Karpas-422 (cell line): ENCODE measurements at regions not wholly inside any gene's neighbourhood (a gene's known extent, or its start where the extent isn't known, plus 50 kb on each side); places are given as distances from the start of the nearest gene placed in this dataset.

Experiments used
- DNase-seq: peaks from one replicate; pipeline ENCODE4 v3.0.0-alpha.2; 2015
- H2AFZ ChIP-seq: fragments of 200-600 bp; sonication (generic); 2 replicates; pipeline ENCODE4 v1.6.1; 2014; ENCODE audit warnings: antibody characterized with exemption, low read length, mixed read lengths
- H3K27ac ChIP-seq: fragments of 200-600 bp; sonication (generic); 2 replicates; pipeline ENCODE4 v1.5.1; 2014; ENCODE audit warnings: mild to moderate bottlenecking, low read length, moderate library complexity
- H3K27me3 ChIP-seq: fragments of 200-600 bp; sonication (generic); 2 replicates; pipeline ENCODE4 v1.6.1; 2014; ENCODE audit warnings: low read length, mixed read lengths
- H3K36me3 ChIP-seq: fragments of 200-600 bp; sonication (generic); 2 replicates; pipeline ENCODE4 v1.6.1; 2014; ENCODE audit warnings: low read length, mixed read lengths; ENCODE audit not compliant: insufficient read depth
- H3K4me1 ChIP-seq: fragments of 200-600 bp; sonication (generic); 2 replicates; pipeline ENCODE4 v1.6.1; 2014; ENCODE audit warnings: mild to moderate bottlenecking, low read length, mixed read lengths
- H3K4me2 ChIP-seq: fragments of 200-600 bp; sonication (generic); 2 replicates; pipeline ENCODE4 v1.6.1; 2014; ENCODE audit warnings: low read length, low read depth, mild to moderate bottlenecking; ENCODE audit not compliant: poor library complexity, severe bottlenecking
- H3K4me3 ChIP-seq: fragments of 200-600 bp; sonication (generic); 2 replicates; pipeline ENCODE4 v1.5.1; 2014; ENCODE audit warnings: mild to moderate bottlenecking, antibody characterized with exemption, low read length, mixed read lengths
- H3K79me2 ChIP-seq: fragments of 200-600 bp; sonication (generic); 2 replicates; pipeline ENCODE4 v1.6.1; 2014; ENCODE audit warnings: mild to moderate bottlenecking, low read length, mixed read lengths
- H3K9ac ChIP-seq: fragments of 200-600 bp; sonication (generic); 2 replicates; pipeline ENCODE4 v1.6.0; 2014; ENCODE audit warnings: low read length
- H3K9me2 ChIP-seq: fragments of 200-600 bp; sonication (generic), shearing (Covaris generic); replicated peaks from 2 replicates; pipeline ENCODE4 v1.6.0; 2014; ENCODE audit warnings: mild to moderate bottlenecking, low read length, moderate library complexity; ENCODE audit not compliant: insufficient read depth
- H3K9me3 ChIP-seq: fragments of 300-700, 200-600 bp; sonication (generic); 2 replicates; pipeline ENCODE4 v1.6.1; 2014; ENCODE audit warnings: low read length, mixed read lengths
- H4K20me1 ChIP-seq: fragments of 200-600 bp; sonication (generic); 2 replicates; pipeline ENCODE4 v1.6.1; 2014; ENCODE audit warnings: mild to moderate bottlenecking, antibody characterized with exemption, low read length, low read depth; ENCODE audit not compliant: insufficient read depth

GRCh38 chr14:104363891-104364760 lies 215.4 kb upstream of the C14orf180 start:
- no peaks in the 10 kb centered on the region for H3K9me2 ChIP-seq
- H3K9me3 ChIP-seq: no peaks in the 10 kb centered on the region
- no peak overlapping the region for H3K4me2 ChIP-seq
- H3K36me3 ChIP-seq: no peaks in the 10 kb centered on the region
- no peak overlapping the region for H3K4me3 ChIP-seq
- H3K9ac ChIP-seq: no peak overlapping the region
- no peak for DNase-seq
- H3K4me1 ChIP-seq: no peaks in the 10 kb centered on the region
- no peaks in the 10 kb centered on the region for H3K79me2 ChIP-seq
- no peaks in the 10 kb centered on the region; the same call in 1 of the 2 replicates for H3K27me3 ChIP-seq
- no peak overlapping the region for H2AFZ ChIP-seq
- H4K20me1 ChIP-seq: 0 out of 2 replicates have a peak, but pooled peaks cover 7% of the 10 kb centered on the region
- H3K27ac ChIP-seq: no peak overlapping the region

- Histone ChIP-seq H3K36me3 (no peaks in the 10 kb centered on the region), H2AFZ (no peak overlapping the region), H3K4me3 (no peak overlapping the region), H3K4me1 (no peaks in the 10 kb centered on the region), H3K4me2 (no peak overlapping the region), H3K79me2 (no peaks in the 10 kb centered on the region), H3K9me3 (no peaks in the 10 kb centered on the region), H3K9me2 (no peaks in the 10 kb centered on the region), H3K27me3 (no peaks in the 10 kb centered on the region; the same call in 1 of the 2 replicates), H4K20me1 (0 out of 2 replicates have a peak, but pooled peaks cover 7% of the 10 kb centered on the region), H3K9ac (no peak overlapping the region), H3K27ac (no peak overlapping the region)
- no peak for DNase-seq
These were observed 214.7 kb upstream of the C14orf180 start for GRCh38 chr14:104364830-104365229.

GRCh38 chr14:104366931-104367865 lies 212.4 kb upstream of the C14orf180 start:
- Histone ChIP-seq H3K79me2 (no peaks in the 10 kb centered on the region), H3K9ac (no peak overlapping the region), H3K27ac (no peak overlapping the region), H3K36me3 (no peaks in the 10 kb centered on the region), H3K4me1 (no peaks in the 10 kb centered on the region), H2AFZ (no peak overlapping the region), H3K9me3 (no peaks in the 10 kb centered on the region), H3K4me2 (no peak overlapping the region), H4K20me1 (no peaks in the 10 kb centered on the region), H3K4me3 (no peak overlapping the region), H3K27me3 (no peaks in the 10 kb centered on the region; the same call in 1 of the 2 replicates), H3K9me2 (no peaks in the 10 kb centered on the region)
- no peak for DNase-seq

GRCh38 chr14:104367866-104368750 lies 211.5 kb upstream of the C14orf180 start:
- Histone ChIP-seq H3K79me2 (no peaks in the 10 kb centered on the region), H2AFZ (no peak overlapping the region), H3K4me2 (no peak overlapping the region), H3K4me3 (no peak overlapping the region), H4K20me1 (no peaks in the 10 kb centered on the region), H3K27ac (no peak overlapping the region), H3K9me2 (no peaks in the 10 kb centered on the region), H3K36me3 (no peaks in the 10 kb centered on the region), H3K9me3 (no peaks in the 10 kb centered on the region), H3K9ac (no peak overlapping the region), H3K4me1 (no peaks in the 10 kb centered on the region), H3K27me3 (no peaks in the 10 kb centered on the region; the same call in 1 of the 2 replicates)
- no peak for DNase-seq

- no peaks in the 10 kb centered on the region; the same call in 1 of the 2 replicates for H3K27me3 ChIP-seq
- H3K9me3 ChIP-seq: no peaks in the 10 kb centered on the region
- H3K9ac ChIP-seq: no peak overlapping the region
- no peaks in the 10 kb centered on the region for H3K4me1 ChIP-seq
- no peak overlapping the region for H2AFZ ChIP-seq
- H3K79me2 ChIP-seq: no peaks in the 10 kb centered on the region
- no peak overlapping the region for H3K27ac ChIP-seq
- H3K36me3 ChIP-seq: no peaks in the 10 kb centered on the region
- no peak overlapping the region for H3K4me2 ChIP-seq
- no peaks in the 10 kb centered on the region for H4K20me1 ChIP-seq
- no peaks in the 10 kb centered on the region for H3K9me2 ChIP-seq
- H3K4me3 ChIP-seq: no peak overlapping the region
- DNase-seq: no peak
These were observed 210.8 kb upstream of the C14orf180 start for GRCh38 chr14:104368751-104369100.

- Histone ChIP-seq H3K36me3 (no peaks in the 10 kb centered on the region), H3K27me3 (no peaks in the 10 kb centered on the region; the same call in 1 of the 2 replicates), H3K27ac (no peak overlapping the region), H3K9me3 (no peaks in the 10 kb centered on the region), H2AFZ (no peak overlapping the region), H3K79me2 (no peaks in the 10 kb centered on the region), H3K4me1 (no peaks in the 10 kb centered on the region), H4K20me1 (no peaks in the 10 kb centered on the region), H3K9ac (no peak overlapping the region), H3K4me2 (no peak overlapping the region), H3K4me3 (no peak overlapping the region), H3K9me2 (no peaks in the 10 kb centered on the region)
- no peak for DNase-seq
These were observed 210.4 kb upstream of the C14orf180 start for GRCh38 chr14:104369208-104369607.

GRCh38 chr14:104370256-104370870 lies 209.2 kb upstream of the C14orf180 start:
- Histone ChIP-seq H3K9me3 (no peaks in the 10 kb centered on the region), H3K27ac (no peak overlapping the region), H2AFZ (no peak overlapping the region), H3K4me2 (no peak overlapping the region), H3K9ac (no peak overlapping the region), H3K4me1 (no peaks in the 10 kb centered on the region), H4K20me1 (no peaks in the 10 kb centered on the region), H3K4me3 (no peak overlapping the region), H3K27me3 (no peaks in the 10 kb centered on the region; the same call in 1 of the 2 replicates), H3K79me2 (no peaks in the 10 kb centered on the region), H3K36me3 (no peaks in the 10 kb centered on the region), H3K9me2 (no peaks in the 10 kb centered on the region)
- DNase-seq: peak; percentile 85
